ENCODE measurements at regions not wholly inside any gene's neighbourhood (a gene's known extent, or its start where the extent isn't known, plus 50 kb on each side); places are given as distances from the start of the nearest gene placed in this dataset.

GRCh38 chr4:100881283-100881682 is 363.5 kb upstream of the EMCN start:
- Histone ChIP-seq H3K9ac (ENCODE audit: low read length) (no peak overlapping the region), H3K27me3 (ENCODE audit: low read depth, low read length) (no peaks in the 10 kb centered on the region), H3K79me2 (ENCODE audit: low read length) (no peaks in the 10 kb centered on the region), H3K4me3 (ENCODE audit: low read length) (no peak overlapping the region), H3K4me2 (ENCODE audit: low read length) (no peak overlapping the region), H2AFZ (ENCODE audit: low read depth, low read length) (no peak overlapping the region), H3K4me1 (ENCODE audit: low read length) (peaks cover 3% of the 10 kb centered on the region; the same call in 1 of the 2 replicates), H3K36me3 (replicated peaks; ENCODE audit: low read depth, low read length) (no peaks in the 10 kb centered on the region), H3K27ac (ENCODE audit: low read length) (no peak overlapping the region), H3K9me3 (ENCODE audit: insufficient read depth, low read length) (no peaks in the 10 kb centered on the region), H4K20me1 (ENCODE audit: insufficient read depth, low read length) (no peaks in the 10 kb centered on the region)
- TF ChIP-seq EZH2phosphoT487 (IDR thresholded peaks at IDR 0.05; ENCODE audit: low read depth) (no peak), CTCF (IDR thresholded peaks at IDR 0.05; ENCODE audit: low read depth, low read length) (no peak)

- no peak overlapping the region for H2AFZ ChIP-seq (ENCODE audit: low read depth, low read length)
- H3K4me3 ChIP-seq (ENCODE audit: low read length): no peak overlapping the region
- peaks cover 3% of the 10 kb centered on the region; the same call in 1 of the 2 replicates for H3K4me1 ChIP-seq (ENCODE audit: low read length)
- H3K9ac ChIP-seq (ENCODE audit: low read length): no peak overlapping the region
- no peaks in the 10 kb centered on the region for H4K20me1 ChIP-seq (ENCODE audit: insufficient read depth, low read length)
- TF ChIP-seq EZH2phosphoT487 (IDR thresholded peaks at IDR 0.05; ENCODE audit: low read depth): no peak
- no peak for TF ChIP-seq CTCF (IDR thresholded peaks at IDR 0.05; ENCODE audit: low read depth, low read length)
- no peaks in the 10 kb centered on the region for H3K79me2 ChIP-seq (ENCODE audit: low read length)
- no peaks in the 10 kb centered on the region for H3K9me3 ChIP-seq (ENCODE audit: insufficient read depth, low read length)
- H3K4me2 ChIP-seq (ENCODE audit: low read length): no peak overlapping the region
- no peaks in the 10 kb centered on the region for H3K27me3 ChIP-seq (ENCODE audit: low read depth, low read length)
- no peak overlapping the region for H3K27ac ChIP-seq (ENCODE audit: low read length)
- H3K36me3 ChIP-seq (replicated peaks; ENCODE audit: low read depth, low read length): no peaks in the 10 kb centered on the region
Measured at GRCh38 chr4:100880011-100880410, 362.2 kb upstream of the EMCN start.

GRCh38 chr4:100879471-100879870 is 361.6 kb upstream of the EMCN start:
- no peak for TF ChIP-seq CTCF (IDR thresholded peaks at IDR 0.05; ENCODE audit: low read depth, low read length)
- no peak for TF ChIP-seq EZH2phosphoT487 (IDR thresholded peaks at IDR 0.05; ENCODE audit: low read depth)
- no peaks in the 10 kb centered on the region for H3K79me2 ChIP-seq (ENCODE audit: low read length)
- H3K9ac ChIP-seq (ENCODE audit: low read length): no peak overlapping the region
- H3K27ac ChIP-seq (ENCODE audit: low read length): no peak overlapping the region
- no peaks in the 10 kb centered on the region for H3K9me3 ChIP-seq (ENCODE audit: insufficient read depth, low read length)
- no peak overlapping the region for H3K4me3 ChIP-seq (ENCODE audit: low read length)
- no peaks in the 10 kb centered on the region for H3K27me3 ChIP-seq (ENCODE audit: low read depth, low read length)
- peaks cover 3% of the 10 kb centered on the region; the same call in 1 of the 2 replicates for H3K4me1 ChIP-seq (ENCODE audit: low read length)
- no peak overlapping the region for H3K4me2 ChIP-seq (ENCODE audit: low read length)
- H2AFZ ChIP-seq (ENCODE audit: low read depth, low read length): no peak overlapping the region
- no peaks in the 10 kb centered on the region for H3K36me3 ChIP-seq (replicated peaks; ENCODE audit: low read depth, low read length)
- no peaks in the 10 kb centered on the region for H4K20me1 ChIP-seq (ENCODE audit: insufficient read depth, low read length)

- Histone ChIP-seq H3K4me3 (ENCODE audit: low read length) (no peak overlapping the region), H3K27ac (ENCODE audit: low read length) (no peak overlapping the region), H3K9me3 (ENCODE audit: insufficient read depth, low read length) (no peaks in the 10 kb centered on the region), H2AFZ (ENCODE audit: low read depth, low read length) (no peak overlapping the region), H3K27me3 (ENCODE audit: low read depth, low read length) (no peaks in the 10 kb centered on the region), H3K9ac (ENCODE audit: low read length) (no peak overlapping the region), H3K79me2 (ENCODE audit: low read length) (no peaks in the 10 kb centered on the region), H4K20me1 (ENCODE audit: insufficient read depth, low read length) (no peaks in the 10 kb centered on the region), H3K4me2 (ENCODE audit: low read length) (no peak overlapping the region), H3K36me3 (replicated peaks; ENCODE audit: low read depth, low read length) (no peaks in the 10 kb centered on the region), H3K4me1 (ENCODE audit: low read length) (no peaks in the 10 kb centered on the region)
- no peak for TF ChIP-seq CTCF (IDR thresholded peaks at IDR 0.05; ENCODE audit: low read depth, low read length)
- no peak for TF ChIP-seq EZH2phosphoT487 (IDR thresholded peaks at IDR 0.05; ENCODE audit: low read depth)
Measured at GRCh38 chr4:100876546-100876945, 358.7 kb upstream of the EMCN start.
